ENCODE measurements at regions not wholly inside any gene's neighbourhood (a gene's known extent, or its start where the extent isn't known, plus 50 kb on each side); places are given as distances from the start of the nearest gene placed in this dataset.
A peak's percentile ranks its signal among the peaks of the same experiment; 100 is the strongest.
"Not testable (repeated sequence)": the region's sequence is repeated elsewhere in the genome, so short reads cannot be mapped to it uniquely, and the experiment has no call there.

DNA sequence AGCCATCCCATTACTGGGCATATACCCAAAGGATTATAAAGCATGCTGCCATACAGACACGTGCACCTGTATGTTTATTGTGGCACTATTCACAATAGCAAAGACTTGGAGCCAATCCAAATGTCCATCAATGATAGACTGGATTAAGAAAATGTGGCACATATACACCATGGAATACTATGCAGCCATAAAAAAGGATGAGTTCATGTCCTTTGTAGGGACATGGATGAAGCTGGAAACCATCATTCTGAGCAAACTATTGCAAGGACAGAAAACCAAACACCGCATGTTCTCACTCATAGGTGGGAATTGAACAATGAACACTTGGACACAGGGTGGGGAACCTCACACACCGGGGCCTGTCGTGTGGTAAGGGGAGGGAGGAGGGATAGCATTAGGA is 233.4 kb upstream of the PIK3R1 start:
- not testable (repeated sequence) for H3K4me3 ChIP-seq (ENCODE audit: low read depth, low read length); DNase-seq (ENCODE audit: low read depth in 4 of 6, low spot score in 6 of 6); H3K9me3 ChIP-seq (ENCODE audit: control insufficient read depth, insufficient read depth, low read length); H3K4me1 ChIP-seq (ENCODE audit: control insufficient read depth, insufficient read depth, low read length); H3K36me3 ChIP-seq (ENCODE audit: control insufficient read depth, insufficient read depth, low read length); H3K27ac ChIP-seq (ENCODE audit: low read depth, low read length); H3K27me3 ChIP-seq (ENCODE audit: control insufficient read depth, insufficient read depth, low read length)
- 100% methylated on average over 1 of the region's 4 CpGs for WGBS (ENCODE audit: insufficient coverage)

DNA sequence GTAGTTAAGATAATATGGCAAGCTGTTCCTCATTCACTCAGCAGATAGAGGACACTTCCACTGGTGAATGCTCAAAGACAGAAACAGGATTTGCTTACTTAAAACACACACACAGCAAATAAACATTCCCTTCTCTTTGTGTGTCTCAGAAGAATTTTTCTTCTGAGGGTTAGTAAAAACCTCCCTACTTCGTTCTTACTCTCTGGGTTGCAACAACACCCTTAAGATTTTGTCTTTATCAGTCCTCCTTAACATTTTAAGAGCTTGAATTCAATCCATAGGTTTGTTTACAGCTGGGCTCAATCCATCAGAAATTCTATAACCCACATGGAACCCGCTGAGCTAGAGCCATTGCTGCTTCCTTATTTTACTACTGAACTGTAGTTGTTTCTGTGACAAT is 237.4 kb upstream of the PIK3R1 start:
- no peak overlapping the region for H3K27ac ChIP-seq (ENCODE audit: low read depth, low read length)
- no peak overlapping the region for H3K4me3 ChIP-seq (ENCODE audit: low read depth, low read length)
- H3K4me1 ChIP-seq (ENCODE audit: control insufficient read depth, insufficient read depth, low read length): no peaks in the 10 kb centered on the region
- 0% methylated on average over 1 of the region's 2 CpGs for WGBS (ENCODE audit: insufficient coverage)
- H3K36me3 ChIP-seq (ENCODE audit: control insufficient read depth, insufficient read depth, low read length): no peaks in the 10 kb centered on the region
- DNase-seq (ENCODE audit: low read depth in 4 of 6, low spot score in 6 of 6): no peak
- H3K27me3 ChIP-seq (ENCODE audit: control insufficient read depth, insufficient read depth, low read length): no peaks in the 10 kb centered on the region
- no peaks in the 10 kb centered on the region for H3K9me3 ChIP-seq (ENCODE audit: control insufficient read depth, insufficient read depth, low read length)

DNA sequence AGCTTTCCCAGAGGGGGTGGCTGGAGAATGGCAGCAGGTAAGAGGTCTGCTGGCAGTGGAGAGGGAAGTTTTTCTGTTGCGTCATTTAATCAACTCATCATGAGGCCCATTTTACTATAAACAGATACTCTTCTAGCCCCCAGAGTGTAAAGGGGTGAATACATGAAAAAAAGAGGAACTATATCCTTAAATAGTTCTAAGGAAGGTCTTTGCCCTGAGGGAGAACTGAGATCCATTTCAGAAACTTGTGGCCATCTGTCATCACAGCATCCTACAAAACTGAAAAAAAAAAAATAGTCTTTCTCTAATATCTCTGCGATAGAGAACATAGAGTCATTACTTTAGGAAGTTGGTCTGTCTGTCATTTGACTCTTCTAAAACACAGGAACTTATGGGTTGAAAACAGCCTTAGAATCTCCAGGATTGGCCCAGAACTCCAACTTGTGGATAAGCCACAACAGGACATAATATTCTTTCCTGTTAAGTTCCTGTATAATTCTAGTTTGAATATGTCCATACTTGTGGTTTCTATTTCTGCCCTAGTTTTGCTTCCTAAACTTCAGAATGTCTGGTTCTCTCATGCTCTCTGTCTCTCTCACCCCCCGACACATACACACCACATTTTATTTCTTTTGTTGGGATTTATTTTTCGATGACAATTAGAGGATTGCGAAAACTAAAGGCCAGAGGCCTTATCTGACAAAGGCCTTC is 238.5 kb upstream of the PIK3R1 start:
- no peaks in the 10 kb centered on the region for H3K36me3 ChIP-seq (ENCODE audit: control insufficient read depth, insufficient read depth, low read length)
- 100% methylated on average over 1 of the region's 5 CpGs for WGBS (ENCODE audit: insufficient coverage)
- no peak overlapping the region for H3K27ac ChIP-seq (ENCODE audit: low read depth, low read length)
- no peak for DNase-seq (ENCODE audit: low read depth in 4 of 6, low spot score in 6 of 6)
- H3K27me3 ChIP-seq (ENCODE audit: control insufficient read depth, insufficient read depth, low read length): no peaks in the 10 kb centered on the region
- H3K9me3 ChIP-seq (ENCODE audit: control insufficient read depth, insufficient read depth, low read length): no peaks in the 10 kb centered on the region
- no peaks in the 10 kb centered on the region for H3K4me1 ChIP-seq (ENCODE audit: control insufficient read depth, insufficient read depth, low read length)
- H3K4me3 ChIP-seq (ENCODE audit: low read depth, low read length): no peak overlapping the region

DNA sequence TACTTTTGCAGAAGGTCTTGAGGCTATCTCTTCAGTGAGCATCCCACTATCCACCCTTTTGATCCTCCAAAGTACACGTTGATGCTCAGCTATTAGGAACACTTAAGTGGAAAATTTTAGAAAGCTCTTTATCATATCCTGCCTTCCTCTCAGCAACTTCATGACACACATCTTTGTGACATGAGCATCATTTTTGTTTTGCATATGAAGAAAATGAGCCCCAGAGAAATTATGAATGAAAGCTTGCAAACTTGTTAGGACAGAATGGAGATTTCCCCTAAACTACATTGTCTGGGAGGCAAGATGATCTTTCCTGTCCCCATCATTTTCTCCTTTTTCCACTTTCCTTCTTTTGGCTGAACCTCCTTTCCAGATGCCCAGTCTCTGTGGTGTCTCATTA is 239.4 kb upstream of the PIK3R1 start:
- no CpG with 5 or more reads among the region's 1 CpG for WGBS (ENCODE audit: insufficient coverage)
- DNase-seq (ENCODE audit: low read depth in 4 of 6, low spot score in 6 of 6): no peak
- H3K4me1 ChIP-seq (ENCODE audit: control insufficient read depth, insufficient read depth, low read length): no peaks in the 10 kb centered on the region
- no peak overlapping the region for H3K27ac ChIP-seq (ENCODE audit: low read depth, low read length)
- H3K36me3 ChIP-seq (ENCODE audit: control insufficient read depth, insufficient read depth, low read length): no peaks in the 10 kb centered on the region
- no peaks in the 10 kb centered on the region for H3K27me3 ChIP-seq (ENCODE audit: control insufficient read depth, insufficient read depth, low read length)
- no peaks in the 10 kb centered on the region for H3K9me3 ChIP-seq (ENCODE audit: control insufficient read depth, insufficient read depth, low read length)
- H3K4me3 ChIP-seq (ENCODE audit: low read depth, low read length): no peak overlapping the region

DNA sequence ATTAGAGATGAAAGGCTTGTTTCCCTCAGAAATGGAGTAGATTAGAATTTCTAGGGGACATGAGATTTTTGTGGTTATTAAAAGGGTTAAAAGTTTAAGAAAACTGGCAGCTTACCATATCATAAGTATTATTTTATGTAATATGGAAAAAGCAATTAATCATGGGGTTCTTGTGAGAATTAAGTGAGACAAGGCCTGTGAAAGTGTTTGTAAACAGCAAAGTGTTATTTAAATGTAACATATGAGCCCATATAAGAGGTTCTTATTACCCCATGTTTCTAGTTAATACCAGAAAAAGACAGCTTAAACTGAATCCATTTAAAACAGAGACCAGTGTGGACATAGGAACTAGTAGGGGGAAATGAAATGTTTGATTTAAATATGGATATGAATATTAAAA is 241.1 kb upstream of the PIK3R1 start:
- Histone ChIP-seq H3K27me3 (ENCODE audit: control insufficient read depth, insufficient read depth, low read length) (no peaks in the 10 kb centered on the region), H3K4me3 (ENCODE audit: low read depth, low read length) (no peak overlapping the region), H3K9me3 (ENCODE audit: control insufficient read depth, insufficient read depth, low read length) (no peaks in the 10 kb centered on the region), H3K27ac (ENCODE audit: low read depth, low read length) (no peak overlapping the region), H3K4me1 (ENCODE audit: control insufficient read depth, insufficient read depth, low read length) (no peaks in the 10 kb centered on the region), H3K36me3 (ENCODE audit: control insufficient read depth, insufficient read depth, low read length) (no peaks in the 10 kb centered on the region)
- DNase-seq (ENCODE audit: low read depth in 4 of 6, low spot score in 6 of 6): no peak

DNA sequence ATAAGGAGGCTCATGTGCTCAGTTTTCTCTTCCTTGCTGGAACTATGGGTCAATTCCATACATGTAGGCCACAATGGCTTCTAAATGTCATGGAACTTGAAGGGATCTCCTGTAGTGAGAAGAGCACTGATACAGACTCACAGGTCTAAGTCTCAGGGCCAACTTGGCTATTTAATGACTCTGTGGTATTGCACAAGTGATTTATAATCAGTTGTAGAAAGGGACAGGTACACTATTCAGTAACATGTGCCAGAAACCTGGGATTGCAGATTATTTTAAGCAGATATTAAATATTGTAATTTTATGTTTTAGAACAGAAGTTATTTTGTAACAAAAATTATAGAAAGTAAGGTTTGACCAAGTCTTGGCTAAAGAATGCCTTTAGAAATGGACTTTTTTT is 241.5 kb upstream of the PIK3R1 start:
- H3K27me3 ChIP-seq (ENCODE audit: control insufficient read depth, insufficient read depth, low read length): no peaks in the 10 kb centered on the region
- H3K36me3 ChIP-seq (ENCODE audit: control insufficient read depth, insufficient read depth, low read length): no peaks in the 10 kb centered on the region
- no peak overlapping the region for H3K4me3 ChIP-seq (ENCODE audit: low read depth, low read length)
- no peak for DNase-seq (ENCODE audit: low read depth in 4 of 6, low spot score in 6 of 6)
- H3K27ac ChIP-seq (ENCODE audit: low read depth, low read length): no peak overlapping the region
- H3K4me1 ChIP-seq (ENCODE audit: control insufficient read depth, insufficient read depth, low read length): no peaks in the 10 kb centered on the region
- no peaks in the 10 kb centered on the region for H3K9me3 ChIP-seq (ENCODE audit: control insufficient read depth, insufficient read depth, low read length)

DNA sequence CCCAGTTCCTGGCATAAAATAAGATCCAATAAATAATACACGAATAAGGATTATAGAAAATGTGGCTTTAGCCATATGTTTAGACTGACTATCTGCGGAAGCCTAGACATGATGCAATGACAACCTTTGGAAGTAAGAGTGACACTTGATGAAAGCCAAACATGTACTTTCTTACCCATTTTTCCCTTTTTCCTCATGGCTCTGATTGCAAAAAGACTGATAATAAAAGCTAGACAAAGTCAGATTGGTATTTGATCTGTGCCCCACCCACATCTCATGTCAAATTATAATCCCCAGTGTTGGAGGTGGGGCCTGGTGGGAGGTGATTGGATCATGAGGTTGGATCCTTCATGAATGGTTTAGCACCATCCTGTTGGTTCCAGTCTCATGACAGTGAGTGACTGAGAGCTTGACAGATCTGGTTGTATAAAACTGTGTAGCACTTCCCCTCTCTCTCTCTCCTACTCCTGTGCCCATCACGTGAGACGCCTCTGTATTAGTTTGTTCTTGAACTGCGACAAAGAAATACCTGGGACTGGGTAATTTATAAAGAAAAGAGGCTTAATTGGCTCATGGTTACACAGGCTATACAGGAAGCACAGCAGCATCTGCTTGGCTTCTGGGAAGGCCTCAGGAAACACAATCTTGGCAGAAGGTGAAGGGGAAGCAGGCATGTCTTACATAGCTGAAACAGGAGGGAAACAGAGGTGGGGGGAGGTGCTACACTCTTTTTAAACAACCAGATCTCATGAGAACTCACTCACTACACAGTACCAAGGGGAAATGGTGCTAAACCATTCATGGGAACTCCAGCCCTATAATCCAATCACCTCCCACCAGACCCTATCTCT is 243.4 kb upstream of the PIK3R1 start:
- Histone ChIP-seq H3K27ac (ENCODE audit: low read depth, low read length) (no peak overlapping the region), H3K4me1 (ENCODE audit: control insufficient read depth, insufficient read depth, low read length) (no peaks in the 10 kb centered on the region), H3K9me3 (ENCODE audit: control insufficient read depth, insufficient read depth, low read length) (no peaks in the 10 kb centered on the region), H3K36me3 (ENCODE audit: control insufficient read depth, insufficient read depth, low read length) (no peaks in the 10 kb centered on the region), H3K27me3 (ENCODE audit: control insufficient read depth, insufficient read depth, low read length) (no peaks in the 10 kb centered on the region), H3K4me3 (ENCODE audit: low read depth, low read length) (no peak overlapping the region)
- no peak for DNase-seq (ENCODE audit: low read depth in 4 of 6, low spot score in 6 of 6)
- WGBS (ENCODE audit: insufficient coverage): no CpG with 5 or more reads among the region's 5 CpGs

DNA sequence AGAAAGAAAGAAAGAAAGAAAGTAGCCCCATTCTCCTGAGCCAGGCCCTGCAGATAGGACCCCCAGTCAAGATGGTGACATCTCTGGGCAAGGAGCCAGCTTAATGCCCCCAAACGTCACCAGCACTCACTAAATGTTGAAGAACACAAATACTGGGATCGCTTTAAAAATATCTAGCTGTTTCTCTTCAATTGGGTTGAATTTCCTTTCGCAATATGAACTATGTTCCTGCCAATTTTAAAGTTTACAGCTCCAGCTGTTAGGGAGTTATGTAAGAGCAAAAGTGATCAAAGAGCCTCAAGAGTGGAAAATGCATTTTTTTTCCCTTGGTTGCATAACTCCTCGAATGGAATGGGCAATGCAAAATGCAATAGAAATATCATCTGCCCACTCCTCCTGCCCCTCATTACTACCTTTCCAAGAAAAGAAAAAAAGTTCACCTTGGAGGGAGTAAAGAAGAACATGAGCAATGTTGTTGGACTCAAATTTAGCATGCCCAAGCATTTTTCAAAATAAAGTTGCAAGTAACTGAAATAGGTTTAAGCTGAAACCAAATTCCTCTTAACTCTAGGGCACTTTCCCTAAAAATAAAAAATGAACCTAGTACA is 244.2 kb upstream of the PIK3R1 start:
- Histone ChIP-seq H3K4me3 (ENCODE audit: low read depth, low read length) (no peak overlapping the region), H3K36me3 (ENCODE audit: control insufficient read depth, insufficient read depth, low read length) (no peaks in the 10 kb centered on the region), H3K27me3 (ENCODE audit: control insufficient read depth, insufficient read depth, low read length) (no peaks in the 10 kb centered on the region), H3K4me1 (ENCODE audit: control insufficient read depth, insufficient read depth, low read length) (no peaks in the 10 kb centered on the region), H3K27ac (ENCODE audit: low read depth, low read length) (no peak overlapping the region), H3K9me3 (ENCODE audit: control insufficient read depth, insufficient read depth, low read length) (no peaks in the 10 kb centered on the region)
- peak in 1 of 6 donors; percentile 45 for DNase-seq (ENCODE audit: low read depth in 4 of 6, low spot score in 6 of 6)
- 80% methylated on average over 1 of the region's 4 CpGs for WGBS (ENCODE audit: insufficient coverage)

DNA sequence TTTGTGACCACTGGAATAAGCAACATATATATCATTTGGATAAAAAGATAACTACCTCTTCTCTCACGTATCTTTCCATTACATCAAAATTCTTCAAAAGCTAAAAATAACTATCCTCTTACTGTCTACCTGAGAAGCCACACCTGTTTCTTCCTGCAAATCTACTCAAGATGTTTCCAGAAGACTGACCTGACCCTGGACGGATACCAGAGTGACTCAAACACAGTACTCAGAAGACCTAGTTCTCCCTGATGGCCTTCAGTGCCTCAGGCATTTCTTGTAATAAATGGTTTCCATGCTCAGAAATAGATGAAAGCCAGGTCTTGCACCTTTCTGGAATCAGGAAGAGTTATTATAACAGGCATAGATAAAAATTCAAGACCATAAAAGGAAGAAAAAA is 245.9 kb upstream of the PIK3R1 start:
- H3K27me3 ChIP-seq (ENCODE audit: control insufficient read depth, insufficient read depth, low read length): no peaks in the 10 kb centered on the region
- no peaks in the 10 kb centered on the region for H3K4me1 ChIP-seq (ENCODE audit: control insufficient read depth, insufficient read depth, low read length)
- H3K36me3 ChIP-seq (ENCODE audit: control insufficient read depth, insufficient read depth, low read length): no peaks in the 10 kb centered on the region
- no peak for DNase-seq (ENCODE audit: low read depth in 4 of 6, low spot score in 6 of 6)
- no peaks in the 10 kb centered on the region for H3K9me3 ChIP-seq (ENCODE audit: control insufficient read depth, insufficient read depth, low read length)
- H3K4me3 ChIP-seq (ENCODE audit: low read depth, low read length): no peak overlapping the region
- 100% methylated on average over 2 of the region's 2 CpGs for WGBS (ENCODE audit: insufficient coverage)
- H3K27ac ChIP-seq (ENCODE audit: low read depth, low read length): no peak overlapping the region

DNA sequence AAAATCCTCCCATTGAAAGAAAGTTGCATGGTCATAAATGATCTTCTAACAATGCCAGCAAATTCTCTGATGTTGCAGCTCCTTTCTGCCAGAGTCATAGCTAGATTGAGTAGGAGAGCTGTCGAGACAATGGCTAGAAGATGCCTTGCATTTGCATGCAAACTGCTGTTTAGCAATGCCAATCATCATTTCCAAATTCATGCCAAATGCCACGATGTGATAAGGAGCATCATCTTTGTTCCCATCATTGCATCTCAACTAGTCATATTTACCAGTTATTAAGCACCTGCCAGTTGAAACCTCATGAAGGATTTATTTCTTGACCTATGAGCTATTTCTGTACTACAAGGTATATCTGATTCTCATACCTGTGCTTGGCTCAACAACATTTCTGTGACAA is 246.4 kb upstream of the PIK3R1 start:
- no peaks in the 10 kb centered on the region for H3K36me3 ChIP-seq (ENCODE audit: control insufficient read depth, insufficient read depth, low read length)
- H3K27ac ChIP-seq (ENCODE audit: low read depth, low read length): no peak overlapping the region
- H3K9me3 ChIP-seq (ENCODE audit: control insufficient read depth, insufficient read depth, low read length): no peaks in the 10 kb centered on the region
- no peaks in the 10 kb centered on the region for H3K4me1 ChIP-seq (ENCODE audit: control insufficient read depth, insufficient read depth, low read length)
- H3K27me3 ChIP-seq (ENCODE audit: control insufficient read depth, insufficient read depth, low read length): no peaks in the 10 kb centered on the region
- no peak for DNase-seq (ENCODE audit: low read depth in 4 of 6, low spot score in 6 of 6)
- H3K4me3 ChIP-seq (ENCODE audit: low read depth, low read length): no peak overlapping the region
- WGBS (ENCODE audit: insufficient coverage): 88% methylated on average over 1 of the region's 2 CpGs

All from spinal cord (tissue), 9 donors.